Right lobe of liver (tissue), 4 donors: ENCODE measurements at regions not wholly inside any gene's neighbourhood (a gene's known extent, or its start where the extent isn't known, plus 50 kb on each side); places are given as distances from the start of the nearest gene placed in this dataset.

Experiments
- CTCF ChIP-seq, 4 donors: fragments of 200-600 bp in 3 of 4; fragments of 450-650 bp in 1 of 4; IDR thresholded peaks; one replicate each; pipeline versions ENCODE4 v1.5.1 to v1.8.0; 2016 to 2022; ENCODE audit warnings: antibody characterized with exemption in 4 of 4, mild to moderate bottlenecking in 2 of 4
- POLR2A ChIP-seq: fragments of 450-650 bp; IDR thresholded peaks from one replicate; pipeline ENCODE4 v1.6.1; 2017; ENCODE audit warnings: antibody characterized with exemption, mild to moderate bottlenecking
- donor health status: DM: no; HTN: no; CAD: no.
- donor health status: DM: no; HTN: no; CAD: no.
- donor health status: DM: no; HTN: yes; CAD: no.

DNA sequence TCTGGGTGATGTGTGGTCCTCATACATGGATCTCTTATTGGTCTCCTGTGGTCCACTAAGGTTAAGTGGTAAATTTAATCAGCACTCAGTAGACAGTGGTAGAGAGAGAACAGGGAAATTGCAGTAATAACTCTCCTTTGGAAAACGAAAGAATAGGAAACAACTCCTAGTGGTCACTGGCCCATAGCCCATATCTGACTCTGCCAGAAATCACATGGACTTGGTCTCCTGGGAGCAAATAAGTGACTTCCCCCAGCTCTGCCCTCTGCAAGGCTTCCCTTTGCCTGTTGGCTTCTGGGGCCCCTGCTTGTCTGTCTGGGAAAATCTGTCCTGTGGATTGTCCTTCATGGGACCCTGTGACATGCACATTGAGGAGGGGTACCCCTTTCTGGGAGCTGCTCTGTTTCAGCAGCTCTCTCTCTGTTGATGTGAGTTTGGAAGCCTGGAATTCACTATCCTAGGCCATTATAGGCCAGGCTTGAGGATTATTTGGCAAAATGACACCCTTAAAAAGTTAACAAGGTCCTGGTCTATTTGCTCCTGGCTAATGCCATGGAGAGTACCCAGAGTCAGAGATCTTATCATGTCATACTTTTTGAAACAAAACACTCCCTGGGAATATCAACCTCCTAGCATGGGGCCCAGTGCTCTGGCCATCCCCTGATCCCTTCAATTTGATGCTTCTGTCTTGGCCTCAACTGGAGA lies 58.0 kb upstream of the HNF1B start:
- peak in 1 of 4 donors; percentile 10 for TF ChIP-seq CTCF (IDR thresholded peaks at IDR 0.05)
- no peak for TF ChIP-seq POLR2A
